Occipital lobe (tissue), 1 donor: ENCODE measurements at regions not wholly inside any gene's neighbourhood (a gene's known extent, or its start where the extent isn't known, plus 50 kb on each side); places are given as distances from the start of the nearest gene placed in this dataset.
"Not testable (repeated sequence)": the region's sequence is repeated elsewhere in the genome, so short reads cannot be mapped to it uniquely, and the experiment has no call there.

Experiments
- DNase-seq: peaks from one replicate; lab custom pipeline; 2025; lab: John Stamatoyannopoulos, UW

- DNase-seq: no peak
Measured at GRCh38 chr5:56688402-56688801, 126.9 kb upstream of the MAP3K1 start.

DNA sequence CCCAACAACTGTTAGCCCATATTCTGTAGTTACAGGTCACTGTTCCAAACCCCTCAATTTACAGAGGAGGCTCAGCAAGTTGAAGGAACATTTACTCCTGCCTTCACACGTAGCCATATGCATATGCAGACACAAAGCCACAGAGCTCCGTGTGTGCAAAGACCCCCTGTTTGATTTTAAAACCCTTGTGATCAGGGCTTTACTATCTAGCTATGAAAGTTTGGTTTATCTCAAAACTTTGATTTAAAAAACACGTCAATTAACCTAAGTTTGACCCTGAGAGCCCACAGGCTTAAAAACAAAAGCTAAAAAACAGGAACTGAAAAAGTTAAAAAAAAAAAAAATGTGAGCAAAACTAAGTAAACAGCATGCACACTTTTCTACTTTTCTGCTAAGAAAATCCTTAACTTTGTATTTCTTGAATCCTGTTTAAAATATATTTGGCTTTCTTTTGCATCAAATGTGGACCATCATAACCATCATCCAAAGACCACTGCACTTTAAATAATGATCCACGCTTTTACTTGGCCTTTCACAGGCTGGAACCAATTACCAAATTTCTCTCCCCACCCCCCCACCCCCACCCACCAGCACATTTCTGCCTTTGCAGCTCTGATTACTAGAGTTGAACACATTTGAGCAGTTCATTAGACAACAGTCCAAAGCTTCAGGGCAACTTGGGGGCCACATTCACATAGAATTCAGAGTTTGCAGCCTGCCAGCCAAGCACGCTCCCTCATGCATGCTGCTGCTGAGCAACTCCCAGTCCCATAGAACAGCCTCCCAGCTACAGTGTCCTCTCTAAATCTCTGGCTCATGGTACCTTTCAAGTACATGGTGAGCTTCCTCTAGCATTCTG is 128.8 kb upstream of the MAP3K1 start:
- DNase-seq: no peak

- DNase-seq: no peak
Measured at GRCh38 chr5:56685503-56686217, 129.7 kb upstream of the MAP3K1 start.

DNA sequence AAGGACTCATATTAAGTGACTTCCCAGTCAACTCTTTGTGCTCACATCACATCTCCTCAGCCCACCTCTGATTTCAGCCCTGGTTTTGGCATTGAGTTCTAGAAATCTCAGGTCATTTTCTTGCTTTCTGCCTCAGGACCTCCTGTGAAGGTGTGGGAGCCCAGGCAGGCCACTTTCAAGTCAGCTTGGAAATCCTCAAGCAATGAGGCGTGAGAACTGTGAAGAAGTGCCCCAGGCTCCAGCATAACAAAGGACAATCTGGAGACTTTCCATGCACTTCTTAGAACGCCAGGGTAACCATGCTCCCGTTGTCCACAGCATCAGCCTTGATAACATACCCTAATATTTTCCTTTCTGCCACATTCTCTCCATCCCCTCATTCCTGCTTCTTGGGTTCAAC is 131.2 kb upstream of the MAP3K1 start:
- DNase-seq: no peak

DNA sequence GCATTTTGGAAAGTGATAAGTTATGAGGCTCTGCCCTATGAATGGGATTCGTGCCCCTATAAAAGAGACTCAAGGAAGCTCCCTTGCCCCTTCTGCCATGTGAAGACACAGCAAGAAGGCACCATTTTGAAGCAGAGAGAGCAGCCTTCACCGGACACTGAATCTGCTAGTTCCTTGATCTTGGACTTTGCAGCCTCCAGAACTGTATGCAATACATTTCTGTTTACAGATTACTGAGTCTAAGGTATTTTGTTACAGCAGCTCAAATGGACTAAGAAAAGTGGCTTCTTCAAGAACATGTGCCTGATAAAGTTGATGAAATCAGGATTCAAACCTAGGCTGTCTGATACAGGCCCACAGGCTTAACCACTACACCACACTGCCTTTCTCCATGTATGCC is 131.6 kb upstream of the MAP3K1 start:
- no peak for DNase-seq

DNA sequence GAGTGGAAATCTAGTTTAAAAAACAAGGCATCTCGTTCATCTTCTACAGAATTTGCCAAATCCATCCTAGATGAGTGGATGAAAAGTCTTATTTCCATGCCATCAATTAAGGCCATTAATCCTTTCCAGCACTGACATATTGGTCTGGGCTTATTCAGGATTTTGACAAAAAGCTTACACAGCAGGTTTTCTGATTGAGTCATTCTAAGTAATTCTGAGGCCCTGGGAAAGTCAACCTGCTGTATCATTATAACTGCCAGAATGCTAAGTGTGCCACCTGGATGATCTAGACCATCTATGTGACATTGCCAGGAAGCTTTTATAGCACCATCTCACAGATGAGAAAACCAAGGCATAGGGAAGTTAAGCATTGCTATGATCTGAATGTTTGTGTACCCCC is 132.1 kb upstream of the MAP3K1 start:
- no peak for DNase-seq

DNA sequence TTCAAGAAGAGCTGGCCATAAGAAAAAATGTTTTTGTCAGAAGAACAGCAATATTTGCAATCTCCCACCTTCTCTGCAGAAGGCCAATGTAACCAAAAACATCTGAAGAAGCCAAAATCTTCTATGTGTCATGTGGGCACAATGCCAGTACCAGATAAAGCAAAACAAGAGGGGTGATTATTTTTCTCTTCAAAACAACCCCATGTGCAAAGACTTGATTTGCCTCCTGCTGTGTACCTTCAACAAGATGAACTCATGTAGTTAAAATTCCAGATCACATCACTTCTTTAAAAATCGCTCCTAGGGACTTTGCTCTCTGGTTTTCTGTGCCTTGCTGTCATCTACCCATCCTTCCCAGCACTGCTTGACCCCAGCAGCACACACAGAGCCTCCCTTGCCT is 134.0 kb upstream of the MAP3K1 start:
- no peak for DNase-seq

DNA sequence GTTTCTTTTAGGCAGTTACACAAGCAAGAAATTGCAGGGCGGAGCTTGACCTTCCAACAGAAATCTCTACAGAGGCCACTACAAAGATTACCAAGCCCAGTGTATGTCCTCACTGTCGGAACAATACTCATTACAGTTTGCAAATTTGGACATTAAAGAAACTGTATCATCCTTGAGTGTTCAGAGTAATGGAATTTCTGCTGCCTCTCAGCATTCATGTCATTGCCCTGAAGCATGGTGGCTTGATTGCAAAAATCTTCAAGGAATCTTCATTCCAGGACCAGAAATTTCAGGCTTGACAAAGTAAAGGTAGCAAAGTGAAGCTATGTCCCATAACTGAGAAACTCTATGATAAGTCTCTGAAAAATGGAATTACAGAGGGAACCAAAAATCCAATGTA is 134.6 kb upstream of the MAP3K1 start:
- DNase-seq: no peak

GRCh38 chr5:56677690-56678305 is 137.6 kb upstream of the MAP3K1 start:
- DNase-seq: no peak

GRCh38 chr5:56676091-56676768 is 139.1 kb upstream of the MAP3K1 start:
- no peak for DNase-seq

- no peak for DNase-seq
Measured at GRCh38 chr5:56674441-56674840, 140.9 kb upstream of the MAP3K1 start.

GRCh38 chr5:56673171-56673570 is 142.2 kb upstream of the MAP3K1 start:
- DNase-seq: no peak

- DNase-seq: no peak
Measured at GRCh38 chr5:56671571-56671970, 143.8 kb upstream of the MAP3K1 start.

- DNase-seq: no peak
Measured at GRCh38 chr5:56670916-56671315, 144.4 kb upstream of the MAP3K1 start.

DNA sequence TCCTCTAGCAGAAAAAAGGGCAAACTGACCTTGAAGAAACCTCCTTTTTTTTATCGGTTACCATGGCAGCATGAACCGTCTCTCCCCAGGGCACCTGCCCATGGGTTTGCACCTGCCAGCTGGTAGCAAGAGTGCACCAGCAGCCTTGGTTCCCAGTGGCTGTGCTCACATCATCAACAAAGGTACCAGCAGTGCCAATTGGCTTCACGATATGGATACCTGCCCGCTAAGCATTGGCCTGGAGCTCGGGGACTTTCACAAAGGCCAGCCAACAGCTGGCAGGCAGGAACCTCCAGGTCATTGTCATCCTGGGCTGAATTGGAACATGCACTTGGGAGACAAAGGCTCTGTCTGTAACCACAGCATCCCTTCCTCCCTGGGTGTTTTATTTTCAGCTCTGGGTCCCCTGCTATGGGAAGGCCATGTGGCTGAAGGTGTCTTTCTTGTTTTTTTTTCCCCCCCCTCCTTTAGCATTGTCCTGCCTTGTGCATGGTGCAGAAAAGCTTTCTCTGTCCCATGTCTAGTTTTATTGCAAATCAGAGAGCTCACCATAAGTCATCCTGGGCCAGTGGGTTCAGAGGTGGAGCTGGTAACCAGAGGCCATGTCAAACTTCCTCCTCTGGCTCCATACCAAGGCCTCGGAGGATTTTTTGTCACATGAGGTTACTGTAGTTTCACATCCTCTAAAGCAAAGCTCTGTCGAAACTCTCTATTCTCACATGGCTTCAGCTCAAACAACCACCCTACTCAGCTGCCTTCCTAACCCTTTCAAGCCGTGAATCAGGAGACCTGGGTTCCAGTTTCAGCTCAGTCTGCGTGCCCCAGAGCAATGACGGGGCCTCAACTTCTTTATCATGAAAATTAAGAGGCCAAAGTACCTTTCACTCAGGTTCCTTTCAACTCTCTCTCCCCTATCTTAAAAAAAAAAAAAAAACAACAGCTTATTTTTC is 145.5 kb upstream of the MAP3K1 start:
- no peak for DNase-seq

DNA sequence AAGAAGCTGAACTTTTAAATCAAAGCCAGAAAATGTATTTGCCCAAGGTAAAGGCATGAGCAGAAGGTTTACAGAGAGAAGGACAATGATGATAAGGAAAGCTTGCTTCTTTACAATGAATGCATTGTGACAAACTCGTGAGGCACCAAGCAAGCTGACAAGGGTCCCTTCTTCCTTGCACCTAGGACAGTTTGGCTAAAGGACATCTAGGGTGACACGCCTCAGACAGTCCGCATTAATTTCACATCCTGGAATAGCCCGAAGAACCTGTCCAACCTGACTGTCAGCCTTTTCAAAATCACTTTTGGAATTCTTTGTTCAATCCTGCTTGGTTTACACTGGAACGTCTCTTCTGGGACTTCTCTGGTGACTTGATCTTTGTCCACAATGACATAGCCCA is 146.4 kb upstream of the MAP3K1 start:
- DNase-seq: no peak

GRCh38 chr5:56667692-56668091 is 147.7 kb upstream of the MAP3K1 start:
- DNase-seq: no peak

DNA sequence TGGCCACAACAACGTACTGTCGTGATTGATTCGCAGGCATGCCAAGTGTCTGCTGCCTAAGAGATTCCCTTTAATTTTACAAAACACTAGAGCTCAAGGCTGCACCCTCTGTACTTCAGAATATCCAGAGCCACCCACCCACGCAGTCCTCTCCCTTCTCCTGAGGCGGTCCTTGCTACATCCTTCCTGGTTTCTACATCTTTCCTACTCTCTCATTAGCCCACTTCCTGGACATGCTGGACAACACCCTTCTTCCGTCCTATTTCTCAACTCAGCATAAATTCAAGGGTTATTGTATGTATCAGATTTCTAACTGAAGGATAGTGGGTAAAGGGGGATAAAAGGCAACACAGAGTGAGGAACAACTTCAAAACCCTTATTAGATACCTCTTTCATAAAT is 148.4 kb upstream of the MAP3K1 start:
- DNase-seq: no peak

DNA sequence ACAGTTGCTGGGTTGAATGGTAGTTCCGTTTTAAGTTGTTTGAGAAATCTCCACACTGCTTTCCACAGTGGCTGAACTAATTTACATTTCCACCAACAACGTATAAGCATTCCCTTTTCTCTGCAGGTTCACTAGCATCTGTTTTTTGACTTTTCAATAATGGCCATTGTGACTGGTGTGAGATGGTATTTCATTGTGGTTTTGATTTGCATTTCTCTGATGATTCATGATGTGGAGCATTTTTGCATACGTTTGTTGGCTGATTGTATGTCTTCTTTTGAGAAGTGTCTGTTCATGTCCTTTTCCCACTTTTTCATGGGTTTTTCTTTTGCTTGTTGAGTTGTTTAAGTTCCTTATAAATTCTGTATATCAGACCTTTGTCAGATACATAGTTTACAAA is 150.2 kb upstream of the MAP3K1 start:
- not testable (repeated sequence) for DNase-seq

GRCh38 chr5:56664025-56664424 is 151.3 kb upstream of the MAP3K1 start:
- no peak for DNase-seq

- DNase-seq: no peak
Measured at GRCh38 chr5:56663523-56663922, 151.8 kb upstream of the MAP3K1 start.
